Gastroesophageal sphincter (tissue), 2 donors: ENCODE measurements at regions not wholly inside any gene's neighbourhood (a gene's known extent, or its start where the extent isn't known, plus 50 kb on each side); places are given as distances from the start of the nearest gene placed in this dataset.

Experiments
- EP300 ChIP-seq: sonication (generic); formaldehyde crosslinking; IDR thresholded peaks from one replicate; pipeline ENCODE4 v1.6.1; 2017; ENCODE audit warnings: antibody characterized with exemption, mild to moderate bottlenecking
- POLR2A ChIP-seq, 2 donors: fragments of 450-650 bp; IDR thresholded peaks; one replicate each; pipeline ENCODE4 v1.6.1; 2017; ENCODE audit warnings: antibody characterized with exemption in 2 of 2, mild to moderate bottlenecking in 2 of 2, moderate library complexity in 1 of 2

- no peak for TF ChIP-seq POLR2A (IDR thresholded peaks at IDR 0.05)
- TF ChIP-seq EP300 = no peak
Measured at GRCh38 chr4:42237451-42237850, 85.0 kb upstream of the BEND4 start.
